DOHH2 (cell line): ENCODE measurements at regions not wholly inside any gene's neighbourhood (a gene's known extent, or its start where the extent isn't known, plus 50 kb on each side); places are given as distances from the start of the nearest gene placed in this dataset.

ENCODE experiments used
- H3F3A ChIP-seq: fragments of 200-600 bp; sonication (generic), shearing (Covaris generic); 2 replicates; pipeline ENCODE4 v1.6.0; 2016; ENCODE audit warnings: antibody characterized with exemption, mild to moderate bottlenecking; ENCODE audit not compliant: control insufficient read depth, insufficient read depth
- H3K27ac ChIP-seq: fragments of 200-600 bp; sonication (generic); 2 replicates; pipeline ENCODE4 v1.5.1; 2014; ENCODE audit warnings: low read depth, mild to moderate bottlenecking, low read length, moderate library complexity
- H3K27me3 ChIP-seq: fragments of 200-600 bp; sonication (generic); 2 replicates; pipeline ENCODE4 v1.6.1; 2014; ENCODE audit warnings: mild to moderate bottlenecking, low read length, mixed read lengths; ENCODE audit not compliant: control insufficient read depth
- H3K36me3 ChIP-seq: fragments of 200-600 bp; sonication (generic); 2 replicates; pipeline ENCODE4 v1.6.1; 2014; ENCODE audit warnings: mild to moderate bottlenecking, low read length, moderate library complexity, mixed read lengths; ENCODE audit not compliant: control insufficient read depth
- H3K4me1 ChIP-seq: fragments of 200-600 bp; sonication (generic); 2 replicates; pipeline ENCODE4 v1.6.1; 2014; ENCODE audit warnings: mild to moderate bottlenecking, low read length, mixed read lengths; ENCODE audit not compliant: control insufficient read depth
- H3K4me2 ChIP-seq: fragments of 200-600 bp; sonication (generic); 2 replicates; pipeline ENCODE4 v1.6.0; 2014; ENCODE audit warnings: mild to moderate bottlenecking, low read length, moderate library complexity
- H3K4me3 ChIP-seq: fragments of 200-600 bp; sonication (generic); 2 replicates; pipeline ENCODE4 v1.5.1; 2014; ENCODE audit warnings: mild to moderate bottlenecking, low read length, mixed read lengths
- H3K79me2 ChIP-seq: fragments of 200-600 bp; sonication (generic); 2 replicates; pipeline ENCODE4 v1.6.1; 2014; ENCODE audit warnings: mild to moderate bottlenecking, low read length, mixed read lengths; ENCODE audit not compliant: control insufficient read depth
- H3K9me2 ChIP-seq: fragments of 200-600 bp; sonication (generic); replicated peaks from 2 replicates; pipeline ENCODE4 v1.6.1; 2014; ENCODE audit warnings: mild to moderate bottlenecking, low read length, mixed read lengths; ENCODE audit not compliant: control insufficient read depth
- H3K9me3 ChIP-seq: fragments of 200-600 bp; sonication (generic); 2 replicates; pipeline ENCODE4 v1.6.1; 2014; ENCODE audit warnings: antibody characterized with exemption, low read length, mixed read lengths; ENCODE audit not compliant: control insufficient read depth, insufficient read depth
- H4K20me1 ChIP-seq: fragments of 200-600 bp; sonication (generic); 2 replicates; pipeline ENCODE4 v1.6.0; 2014; ENCODE audit warnings: low read depth, mild to moderate bottlenecking, antibody characterized with exemption, low read length, moderate library complexity; ENCODE audit not compliant: control insufficient read depth, insufficient read depth
- EZH2phosphoT487 ChIP-seq: fragments of 200-600 bp; sonication (generic); IDR thresholded peaks from 2 replicates; pipeline ENCODE4 v1.6.1; 2017; ENCODE audit warnings: borderline replicate concordance, mild to moderate bottlenecking, antibody characterized with exemption, low read length, moderate library complexity, mixed read lengths
- TF ChIP-seq, protein P1 (sequence below): fragments of 200-600 bp; sonication (generic); IDR thresholded peaks from one replicate; pipeline ENCODE4 v1.5.1; 2014; ENCODE audit warnings: antibody characterized with exemption, mild to moderate bottlenecking, low read depth, low read length; ENCODE audit not compliant: poor library complexity, severe bottlenecking

DNA sequence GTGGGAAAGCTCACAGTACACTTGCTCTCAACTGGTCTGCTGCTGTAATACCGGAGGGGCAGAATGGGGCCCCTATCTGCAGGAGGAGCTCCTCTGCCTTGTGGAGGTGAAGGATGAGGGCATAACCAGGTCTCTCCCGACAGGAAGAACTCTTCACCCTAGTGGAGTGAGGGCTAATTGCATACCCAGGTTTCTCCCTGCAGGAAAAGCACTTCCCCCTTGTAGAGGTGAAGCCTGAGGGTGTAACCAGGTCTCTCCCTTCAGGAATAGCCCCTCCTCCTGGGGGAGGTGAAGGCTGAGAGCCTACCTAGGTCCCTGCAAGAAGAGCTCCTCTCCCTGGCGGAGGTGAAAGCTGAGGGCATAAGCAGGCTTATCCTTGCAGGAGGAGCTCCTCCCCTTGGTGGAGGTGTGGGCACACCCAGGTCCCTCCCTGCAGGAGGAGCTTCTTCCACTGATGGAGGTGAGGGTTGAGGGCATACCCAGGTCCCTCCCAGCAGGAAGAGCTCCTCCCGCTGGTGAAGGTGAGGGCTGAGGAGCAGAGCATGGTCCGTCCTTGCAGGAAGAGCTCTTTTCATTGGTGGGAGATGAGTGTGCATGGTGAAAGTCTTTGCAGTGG, 954.1 kb downstream of the NLGN4Y start:
- Histone ChIP-seq H3K4me3 (no peak overlapping the region), H3F3A (no peaks in the 10 kb centered on the region), H3K9me3 (no peaks in the 10 kb centered on the region), H3K36me3 (no peaks in the 10 kb centered on the region), H3K27me3 (no peaks in the 10 kb centered on the region), H4K20me1 (no peaks in the 10 kb centered on the region), H3K4me2 (no peak overlapping the region), H3K27ac (no peak overlapping the region), H3K79me2 (no peaks in the 10 kb centered on the region), H3K4me1 (no peaks in the 10 kb centered on the region), H3K9me2 (no peaks in the 10 kb centered on the region)
- TF ChIP-seq, protein P1, sequence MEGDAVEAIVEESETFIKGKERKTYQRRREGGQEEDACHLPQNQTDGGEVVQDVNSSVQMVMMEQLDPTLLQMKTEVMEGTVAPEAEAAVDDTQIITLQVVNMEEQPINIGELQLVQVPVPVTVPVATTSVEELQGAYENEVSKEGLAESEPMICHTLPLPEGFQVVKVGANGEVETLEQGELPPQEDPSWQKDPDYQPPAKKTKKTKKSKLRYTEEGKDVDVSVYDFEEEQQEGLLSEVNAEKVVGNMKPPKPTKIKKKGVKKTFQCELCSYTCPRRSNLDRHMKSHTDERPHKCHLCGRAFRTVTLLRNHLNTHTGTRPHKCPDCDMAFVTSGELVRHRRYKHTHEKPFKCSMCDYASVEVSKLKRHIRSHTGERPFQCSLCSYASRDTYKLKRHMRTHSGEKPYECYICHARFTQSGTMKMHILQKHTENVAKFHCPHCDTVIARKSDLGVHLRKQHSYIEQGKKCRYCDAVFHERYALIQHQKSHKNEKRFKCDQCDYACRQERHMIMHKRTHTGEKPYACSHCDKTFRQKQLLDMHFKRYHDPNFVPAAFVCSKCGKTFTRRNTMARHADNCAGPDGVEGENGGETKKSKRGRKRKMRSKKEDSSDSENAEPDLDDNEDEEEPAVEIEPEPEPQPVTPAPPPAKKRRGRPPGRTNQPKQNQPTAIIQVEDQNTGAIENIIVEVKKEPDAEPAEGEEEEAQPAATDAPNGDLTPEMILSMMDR: no peak
- TF ChIP-seq EZH2phosphoT487: no peak

DNA sequence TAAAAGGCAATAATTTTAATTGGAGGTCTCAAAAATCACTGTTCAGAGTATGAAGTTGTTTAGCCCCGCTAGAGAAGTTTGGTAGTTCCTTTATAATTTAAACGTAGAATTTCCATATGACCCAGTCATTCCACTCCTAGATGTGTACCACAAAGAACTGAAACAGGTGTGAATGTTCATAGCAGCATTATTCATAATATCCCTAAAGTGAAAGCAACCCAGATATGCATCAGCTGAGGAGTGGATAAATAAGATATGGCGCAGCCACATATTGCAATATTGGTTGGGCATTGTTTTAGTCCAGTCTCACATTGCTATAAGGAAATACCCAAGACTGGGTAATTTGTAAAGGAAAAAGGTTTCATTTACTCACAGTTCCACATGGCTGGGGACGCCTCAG, 976.2 kb downstream of the NLGN4Y start:
- Histone ChIP-seq H3K27ac (no peak overlapping the region), H4K20me1 (no peaks in the 10 kb centered on the region), H3K4me3 (no peak overlapping the region), H3K36me3 (no peaks in the 10 kb centered on the region), H3K9me2 (no peaks in the 10 kb centered on the region), H3K9me3 (no peaks in the 10 kb centered on the region), H3K79me2 (no peaks in the 10 kb centered on the region), H3F3A (no peaks in the 10 kb centered on the region), H3K27me3 (no peaks in the 10 kb centered on the region), H3K4me2 (no peak overlapping the region), H3K4me1 (no peaks in the 10 kb centered on the region)
- no peak for TF ChIP-seq EZH2phosphoT487
- TF ChIP-seq, protein P1: no peak

DNA sequence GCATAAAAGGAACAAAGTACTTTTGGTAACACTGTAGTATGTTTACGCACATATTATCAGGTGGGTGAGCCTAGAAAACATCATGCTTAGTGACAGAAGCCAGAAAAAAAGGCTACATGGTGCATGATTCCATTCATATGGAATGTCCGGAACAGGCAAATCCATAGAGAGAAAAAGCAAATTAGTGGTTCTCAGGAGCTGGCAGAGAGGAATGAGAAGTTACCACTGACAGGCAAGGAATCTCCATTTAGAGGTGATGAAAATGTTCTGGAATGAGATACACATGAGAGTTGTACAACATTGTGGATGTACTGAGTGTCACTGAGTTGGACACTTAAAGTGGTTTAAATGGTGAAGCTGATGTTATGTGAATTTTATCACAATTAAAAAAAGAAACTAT, 976.9 kb downstream of the NLGN4Y start:
- Histone ChIP-seq H3K4me2 (no peak overlapping the region), H3K9me2 (no peaks in the 10 kb centered on the region), H4K20me1 (no peaks in the 10 kb centered on the region), H3K36me3 (no peaks in the 10 kb centered on the region), H3K9me3 (no peaks in the 10 kb centered on the region), H3K27me3 (no peaks in the 10 kb centered on the region), H3F3A (no peaks in the 10 kb centered on the region), H3K4me3 (no peak overlapping the region), H3K79me2 (no peaks in the 10 kb centered on the region), H3K4me1 (no peaks in the 10 kb centered on the region), H3K27ac (no peak overlapping the region)
- TF ChIP-seq, protein P1: no peak
- TF ChIP-seq EZH2phosphoT487: no peak
